ENCODE measurements at regions not wholly inside any gene's neighbourhood (a gene's known extent, or its start where the extent isn't known, plus 50 kb on each side); places are given as distances from the start of the nearest gene placed in this dataset.

GRCh38 chr14:104520620-104521410, 58.7 kb upstream of the C14orf180 start:
- TF ChIP-seq, protein P1, sequence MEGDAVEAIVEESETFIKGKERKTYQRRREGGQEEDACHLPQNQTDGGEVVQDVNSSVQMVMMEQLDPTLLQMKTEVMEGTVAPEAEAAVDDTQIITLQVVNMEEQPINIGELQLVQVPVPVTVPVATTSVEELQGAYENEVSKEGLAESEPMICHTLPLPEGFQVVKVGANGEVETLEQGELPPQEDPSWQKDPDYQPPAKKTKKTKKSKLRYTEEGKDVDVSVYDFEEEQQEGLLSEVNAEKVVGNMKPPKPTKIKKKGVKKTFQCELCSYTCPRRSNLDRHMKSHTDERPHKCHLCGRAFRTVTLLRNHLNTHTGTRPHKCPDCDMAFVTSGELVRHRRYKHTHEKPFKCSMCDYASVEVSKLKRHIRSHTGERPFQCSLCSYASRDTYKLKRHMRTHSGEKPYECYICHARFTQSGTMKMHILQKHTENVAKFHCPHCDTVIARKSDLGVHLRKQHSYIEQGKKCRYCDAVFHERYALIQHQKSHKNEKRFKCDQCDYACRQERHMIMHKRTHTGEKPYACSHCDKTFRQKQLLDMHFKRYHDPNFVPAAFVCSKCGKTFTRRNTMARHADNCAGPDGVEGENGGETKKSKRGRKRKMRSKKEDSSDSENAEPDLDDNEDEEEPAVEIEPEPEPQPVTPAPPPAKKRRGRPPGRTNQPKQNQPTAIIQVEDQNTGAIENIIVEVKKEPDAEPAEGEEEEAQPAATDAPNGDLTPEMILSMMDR (IDR thresholded peaks at IDR 0.05): no peak
- TF ChIP-seq POLR2A (IDR thresholded peaks at IDR 0.05): no peak

Data from breast epithelium (tissue), 3 donors.